Urinary bladder (tissue), 3 donors: ENCODE measurements at regions not wholly inside any gene's neighbourhood (a gene's known extent, or its start where the extent isn't known, plus 50 kb on each side); places are given as distances from the start of the nearest gene placed in this dataset.

Experiments
- DNase-seq: peaks from one replicate; pipeline ENCODE4 v3.0.0-alpha.2; 2015; ENCODE audit errors: extremely low spot score
- H3K27ac ChIP-seq: one replicate; pipeline ENCODE4 v1.5.1; 2013; ENCODE audit warnings: low read depth, mild to moderate bottlenecking, moderate library complexity
- H3K36me3 ChIP-seq: one replicate; pipeline ENCODE4 v1.6.1; 2013; ENCODE audit warnings: mild to moderate bottlenecking, moderate library complexity; ENCODE audit not compliant: insufficient read depth
- H3K4me1 ChIP-seq: one replicate; pipeline ENCODE4 v1.6.1; 2013; ENCODE audit warnings: mild to moderate bottlenecking, moderate library complexity; ENCODE audit not compliant: insufficient read depth
- H3K4me3 ChIP-seq: one replicate; pipeline ENCODE4 v1.5.1; 2013; ENCODE audit warnings: low read depth, low read length
- WGBS: extraction: QIAGEN DNeasy Blood & Tissue Kit; methylation state at CpG from one replicate; pipeline ENCODE4 v1.1.7; 2013; 5-methylcytosine and 5-hydroxymethylcytosine counted together
- donor health status: healthy with polysubstance abuse.
- donor health status: healthy.

GRCh38 chr18:46281185-46282176 lies 177.3 kb downstream of the HAUS1 start:
- WGBS = 50% methylated on average over 15 of the region's 15 CpGs
- no peak overlapping the region for H3K27ac ChIP-seq
- DNase-seq = peak; percentile 55
- no peaks in the 10 kb centered on the region for H3K36me3 ChIP-seq
- no peaks in the 10 kb centered on the region for H3K4me1 ChIP-seq
- H3K4me3 ChIP-seq = no peak overlapping the region

DNA sequence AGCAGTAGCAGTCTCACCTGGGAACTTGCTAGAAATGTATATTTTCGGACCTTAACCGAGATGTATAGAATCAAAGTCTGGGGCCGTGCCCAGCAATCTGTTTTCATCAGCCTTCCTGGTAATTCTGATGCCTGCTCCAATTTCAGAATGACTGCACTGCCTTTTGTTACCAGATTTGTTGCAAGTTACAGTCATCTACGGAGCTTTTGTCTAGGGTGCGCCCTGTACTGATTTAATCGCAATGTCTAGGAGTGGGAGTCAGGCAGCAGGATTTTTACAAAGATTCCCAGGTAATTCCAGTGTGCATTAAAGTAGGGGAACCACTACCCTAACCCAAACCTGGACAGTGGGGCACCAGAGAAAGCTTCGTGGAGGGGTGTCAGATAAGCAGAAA lies 178.0 kb downstream of the HAUS1 start:
- H3K4me1 ChIP-seq = no peaks in the 10 kb centered on the region
- H3K4me3 ChIP-seq = no peak overlapping the region
- no peak for DNase-seq
- H3K36me3 ChIP-seq = no peaks in the 10 kb centered on the region
- WGBS = 95% methylated on average over 7 of the region's 7 CpGs
- H3K27ac ChIP-seq = no peak overlapping the region

DNA sequence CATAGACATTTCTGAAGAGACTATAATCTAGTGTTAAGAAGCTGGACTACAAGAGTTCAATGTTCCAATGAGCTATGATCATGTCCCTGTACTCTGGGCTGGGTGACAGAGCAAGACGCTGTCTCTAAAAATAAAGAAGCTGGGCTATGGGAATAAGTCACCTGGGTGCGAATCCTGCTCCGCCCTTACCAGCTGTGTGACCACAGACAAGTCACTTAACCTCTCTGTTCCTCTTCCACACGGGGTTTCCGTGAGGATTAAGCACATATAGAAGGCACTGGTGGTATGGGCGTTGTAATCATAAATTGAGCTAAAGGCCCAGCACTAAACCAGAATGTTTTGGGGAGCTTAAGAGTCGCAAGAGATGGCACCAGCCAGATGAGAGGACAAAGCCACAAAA lies 178.5 kb downstream of the HAUS1 start:
- no peaks in the 10 kb centered on the region for H3K36me3 ChIP-seq
- no peak overlapping the region for H3K4me3 ChIP-seq
- H3K4me1 ChIP-seq = no peaks in the 10 kb centered on the region
- no peak for DNase-seq
- no peak overlapping the region for H3K27ac ChIP-seq
- WGBS = 91% methylated on average over 7 of the region's 7 CpGs

DNA sequence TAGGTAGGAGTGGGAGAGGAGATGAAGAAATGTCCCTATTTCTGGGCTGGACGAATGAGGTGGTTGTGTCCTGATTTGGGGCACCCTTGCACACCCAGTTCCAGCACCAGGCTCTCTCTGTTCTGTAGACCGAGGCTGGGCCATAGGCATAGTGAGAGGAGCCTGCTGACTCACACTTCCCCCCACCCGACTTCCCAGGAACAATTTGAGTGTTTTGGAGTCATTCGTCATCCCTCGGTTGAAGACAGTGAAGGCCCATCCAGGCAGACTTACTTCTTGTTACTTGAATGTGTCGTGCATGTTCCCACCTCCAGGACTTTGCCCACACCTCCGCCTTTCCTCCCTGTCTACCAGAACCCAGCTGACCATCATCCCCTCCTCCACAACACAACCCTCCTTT lies 179.1 kb downstream of the HAUS1 start:
- Histone ChIP-seq H3K27ac (no peak overlapping the region), H3K4me1 (no peaks in the 10 kb centered on the region), H3K36me3 (no peaks in the 10 kb centered on the region), H3K4me3 (no peak overlapping the region)
- 77% methylated on average over 7 of the region's 7 CpGs for WGBS
- no peak for DNase-seq

- Histone ChIP-seq H3K4me3 (no peak overlapping the region), H3K27ac (no peak overlapping the region), H3K36me3 (no peaks in the 10 kb centered on the region), H3K4me1 (no peaks in the 10 kb centered on the region)
- DNase-seq = no peak
- 50% methylated on average over 4 of the region's 4 CpGs for WGBS
Observed at GRCh38 chr18:46283895-46284295, 179.7 kb downstream of the HAUS1 start.

DNA sequence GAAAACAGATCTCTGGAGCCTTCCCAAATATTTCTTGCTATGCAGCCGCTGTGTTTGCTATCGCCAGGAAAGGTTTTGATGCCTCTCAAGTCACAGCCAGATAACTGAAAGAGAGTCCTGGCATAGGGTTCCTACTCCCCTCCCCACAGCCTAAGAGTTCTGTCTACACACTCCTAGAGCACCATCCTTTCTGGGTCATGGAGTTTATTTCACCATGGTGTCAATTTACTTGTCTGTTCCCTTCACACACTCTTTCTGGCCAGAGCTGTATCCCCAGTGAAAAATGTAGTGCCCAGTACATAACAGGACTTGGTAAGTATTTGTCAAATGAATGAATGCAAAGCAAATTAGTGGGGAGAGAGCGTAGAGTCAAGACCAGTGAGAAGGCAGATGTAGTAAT lies 185.3 kb downstream of the HAUS1 start:
- no peak for DNase-seq
- Histone ChIP-seq H3K4me3 (no peak overlapping the region), H3K4me1 (no peaks in the 10 kb centered on the region), H3K36me3 (no peaks in the 10 kb centered on the region), H3K27ac (no peak overlapping the region)
- 90% methylated on average over 3 of the region's 3 CpGs for WGBS

DNA sequence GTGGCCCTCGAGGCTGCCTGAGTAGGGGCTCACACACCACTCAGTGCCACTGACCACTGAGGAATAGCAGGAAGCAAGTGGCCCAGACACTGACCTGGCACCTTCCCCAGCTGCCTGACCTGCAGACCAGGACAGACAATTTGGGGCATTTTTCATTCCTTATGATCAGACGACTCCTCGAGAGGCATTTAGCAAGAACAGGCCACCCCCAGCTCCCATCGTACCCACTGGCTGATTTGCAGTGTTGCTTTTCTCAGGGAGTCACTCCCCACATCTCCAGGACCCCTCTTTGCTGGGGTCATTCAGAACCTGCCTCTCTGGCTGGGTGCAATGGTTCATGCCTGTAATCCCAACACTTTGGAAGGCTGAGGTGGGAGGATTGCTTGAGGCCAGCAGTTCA lies 185.7 kb downstream of the HAUS1 start:
- DNase-seq = no peak
- no peak overlapping the region for H3K4me3 ChIP-seq
- no peak overlapping the region for H3K27ac ChIP-seq
- H3K4me1 ChIP-seq = no peaks in the 10 kb centered on the region
- H3K36me3 ChIP-seq = no peaks in the 10 kb centered on the region
- 76% methylated on average over 4 of the region's 4 CpGs for WGBS

GRCh38 chr18:46290440-46291020 lies 186.3 kb downstream of the HAUS1 start:
- no peak overlapping the region for H3K27ac ChIP-seq
- WGBS = 88% methylated on average over 9 of the region's 9 CpGs
- no peaks in the 10 kb centered on the region for H3K4me1 ChIP-seq
- H3K36me3 ChIP-seq = no peaks in the 10 kb centered on the region
- no peak overlapping the region for H3K4me3 ChIP-seq
- no peak for DNase-seq

DNA sequence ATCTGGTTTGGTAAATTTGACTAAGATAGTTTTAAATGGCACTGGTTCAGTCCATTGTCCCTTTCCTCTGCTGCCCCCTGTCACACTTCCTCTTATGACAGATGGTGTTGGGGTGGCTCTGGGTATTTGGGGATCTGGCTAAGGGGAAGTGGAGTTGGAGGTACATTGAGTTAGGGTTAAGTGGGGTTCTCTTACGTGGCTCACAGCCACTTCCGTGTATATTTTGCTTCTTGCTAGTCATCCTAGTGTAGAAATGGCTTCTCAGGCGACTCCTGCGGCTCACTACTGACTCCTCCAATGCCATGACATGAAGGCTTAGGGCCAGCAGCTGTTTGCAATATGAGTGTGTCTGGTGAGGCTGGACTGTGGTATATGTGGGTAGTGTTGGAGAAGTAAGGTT lies 187.0 kb downstream of the HAUS1 start:
- no peaks in the 10 kb centered on the region for H3K4me1 ChIP-seq
- H3K27ac ChIP-seq = no peak overlapping the region
- WGBS = 85% methylated on average over 4 of the region's 4 CpGs
- no peak for DNase-seq
- H3K36me3 ChIP-seq = no peaks in the 10 kb centered on the region
- no peak overlapping the region for H3K4me3 ChIP-seq

DNA sequence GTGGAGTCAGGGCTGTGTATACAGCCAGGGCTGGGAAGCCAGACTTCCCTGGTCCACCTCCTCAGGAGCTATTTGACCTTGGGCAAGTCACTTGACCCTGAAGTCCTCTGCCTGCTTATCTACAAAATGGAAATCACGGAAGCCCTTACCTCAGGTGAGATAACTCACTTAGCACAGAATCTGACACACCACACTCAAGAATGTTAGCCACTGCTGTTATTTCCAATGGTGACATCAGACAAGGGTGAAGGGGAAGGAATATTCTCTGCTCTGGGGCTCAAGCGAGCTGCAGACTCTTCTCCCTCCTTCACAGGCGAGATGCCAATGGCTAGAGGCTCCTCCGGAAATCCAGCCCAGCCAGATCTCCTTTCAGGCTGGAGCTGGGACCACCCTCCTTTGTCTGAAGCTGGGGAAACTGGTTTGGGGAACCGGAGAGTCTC lies 189.6 kb downstream of the HAUS1 start:
- Histone ChIP-seq H3K4me3 (no peak overlapping the region), H3K27ac (no peak overlapping the region), H3K4me1 (no peaks in the 10 kb centered on the region), H3K36me3 (no peaks in the 10 kb centered on the region)
- WGBS = 37% methylated on average over 5 of the region's 5 CpGs
- peak; percentile 6 for DNase-seq

DNA sequence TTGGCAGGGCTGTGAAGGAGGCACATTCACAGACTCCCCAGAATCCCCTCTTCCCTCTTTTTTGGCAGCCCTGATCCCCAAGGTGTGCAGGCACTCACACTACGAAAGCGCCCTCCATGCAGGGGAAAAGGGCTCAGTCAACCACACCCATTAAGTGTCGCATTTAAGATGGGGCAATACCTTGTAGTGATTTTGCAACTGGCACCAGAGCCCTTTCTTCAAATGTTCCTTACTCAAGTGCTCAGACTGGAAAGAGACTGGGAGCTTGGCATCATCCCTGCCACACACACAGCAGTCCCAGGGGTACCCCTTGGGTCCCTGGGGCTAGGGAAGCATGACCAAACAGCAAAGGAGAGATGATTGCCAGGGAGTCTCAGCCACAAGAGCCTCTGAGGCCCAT lies 190.1 kb downstream of the HAUS1 start:
- WGBS = 82% methylated on average over 3 of the region's 3 CpGs
- DNase-seq = no peak
- Histone ChIP-seq H3K27ac (no peak overlapping the region), H3K36me3 (no peaks in the 10 kb centered on the region), H3K4me1 (no peaks in the 10 kb centered on the region), H3K4me3 (no peak overlapping the region)

DNA sequence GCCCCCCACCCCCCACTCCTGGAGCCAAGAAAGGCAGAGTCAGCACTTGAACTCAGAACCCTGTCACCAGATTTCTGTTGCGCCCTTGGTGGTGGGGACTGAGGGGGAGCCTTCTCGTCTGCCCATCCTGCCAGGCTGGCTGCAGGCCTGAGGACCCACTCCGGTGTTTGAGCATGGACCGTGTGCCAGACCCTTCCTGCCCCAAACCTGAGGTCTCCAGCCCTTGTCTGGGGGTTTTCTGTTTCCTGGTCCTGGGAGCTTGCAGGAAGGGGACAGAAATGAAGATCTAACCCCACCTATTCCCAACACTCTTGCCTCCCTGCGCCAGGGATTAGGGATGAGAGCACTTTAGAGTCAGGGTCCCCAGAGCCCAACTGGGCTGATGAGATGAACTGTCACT lies 190.6 kb downstream of the HAUS1 start:
- H3K4me1 ChIP-seq = no peaks in the 10 kb centered on the region
- H3K36me3 ChIP-seq = no peaks in the 10 kb centered on the region
- no peak overlapping the region for H3K4me3 ChIP-seq
- no peak for DNase-seq
- no peak overlapping the region for H3K27ac ChIP-seq
- WGBS = 95% methylated on average over 5 of the region's 5 CpGs

GRCh38 chr18:46295416-46295815 lies 191.2 kb downstream of the HAUS1 start:
- WGBS = 70% methylated on average over 7 of the region's 7 CpGs
- H3K27ac ChIP-seq = no peak overlapping the region
- DNase-seq = no peak
- no peaks in the 10 kb centered on the region for H3K4me1 ChIP-seq
- no peaks in the 10 kb centered on the region for H3K36me3 ChIP-seq
- H3K4me3 ChIP-seq = no peak overlapping the region

- no peak overlapping the region for H3K27ac ChIP-seq
- DNase-seq = no peak
- no peak overlapping the region for H3K4me3 ChIP-seq
- H3K36me3 ChIP-seq = no peaks in the 10 kb centered on the region
- 87% methylated on average over 4 of the region's 4 CpGs for WGBS
- H3K4me1 ChIP-seq = no peaks in the 10 kb centered on the region
Observed at GRCh38 chr18:46296656-46297055, 192.5 kb downstream of the HAUS1 start.
